Hypothalamus (tissue), 51 donors: ENCODE measurements at regions not wholly inside any gene's neighbourhood (a gene's known extent, or its start where the extent isn't known, plus 50 kb on each side); places are given as distances from the start of the nearest gene placed in this dataset.
"Not testable (repeated sequence)": the region's sequence is repeated elsewhere in the genome, so short reads cannot be mapped to it uniquely, and the experiment has no call there.

ENCODE experiments used
- DNase-seq, 51 donors: peaks; one replicate each; lab custom pipeline; 2025; lab: John Stamatoyannopoulos, UW

DNA sequence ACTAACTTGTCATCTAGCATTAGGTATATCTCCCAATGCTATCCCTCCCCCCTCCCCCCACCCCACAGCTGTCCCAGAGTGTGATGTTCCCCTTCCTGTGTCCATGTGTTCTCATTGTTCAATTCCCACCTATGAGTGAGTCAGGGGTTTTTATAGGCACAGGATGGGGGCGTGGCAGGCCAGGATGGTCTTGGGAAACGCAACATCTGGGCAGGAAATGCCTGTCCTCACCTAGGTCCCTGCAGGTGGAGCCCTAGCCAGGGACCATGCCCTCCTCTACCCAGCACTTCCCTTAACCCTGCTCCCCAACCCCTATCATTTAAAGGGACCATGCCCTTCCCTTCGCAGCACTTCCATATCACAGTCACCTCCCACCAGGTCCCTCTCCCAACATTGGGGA is 1430.6 kb downstream of the CDH8 start:
- DNase-seq: not testable (repeated sequence)

DNA sequence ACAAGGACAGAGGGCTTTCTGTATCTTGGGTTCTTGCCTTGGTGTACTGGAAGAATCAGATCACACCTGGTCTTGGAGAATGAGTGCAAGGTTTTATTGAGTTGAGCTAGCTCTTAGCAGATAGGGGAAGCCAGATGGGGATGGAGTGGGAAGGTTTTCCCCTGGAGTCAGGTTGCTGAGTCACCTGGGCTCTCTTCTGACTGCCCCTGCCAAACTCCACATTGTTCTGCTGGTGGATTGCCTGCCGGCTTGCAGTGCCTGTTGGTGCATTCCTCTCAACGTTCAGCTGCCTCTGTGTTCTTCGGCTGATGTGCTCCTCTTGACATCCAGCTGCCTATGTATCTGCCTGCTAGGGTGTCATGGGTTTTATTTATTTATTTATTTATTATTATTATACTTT is 1431.1 kb downstream of the CDH8 start:
- no peak for DNase-seq

DNA sequence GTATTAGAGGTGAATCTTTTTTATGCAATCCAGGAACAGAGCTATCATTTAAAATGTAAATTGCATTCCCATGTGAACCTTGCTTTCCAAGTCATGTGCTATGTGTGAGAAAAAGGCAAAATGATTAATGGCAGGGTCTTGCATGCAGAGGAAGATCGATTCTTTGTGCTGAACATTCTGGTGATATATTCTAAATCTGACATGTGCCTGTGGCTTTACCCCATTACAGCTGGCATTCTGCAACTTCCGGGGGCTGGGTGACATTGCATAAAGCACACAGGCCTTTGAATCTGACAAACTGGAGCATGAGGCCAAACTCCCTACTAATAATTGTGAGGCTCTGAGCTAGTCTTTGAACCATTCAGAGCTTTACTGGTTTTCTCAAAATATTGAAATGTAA is 1449.7 kb downstream of the CDH8 start:
- no peak for DNase-seq

DNA sequence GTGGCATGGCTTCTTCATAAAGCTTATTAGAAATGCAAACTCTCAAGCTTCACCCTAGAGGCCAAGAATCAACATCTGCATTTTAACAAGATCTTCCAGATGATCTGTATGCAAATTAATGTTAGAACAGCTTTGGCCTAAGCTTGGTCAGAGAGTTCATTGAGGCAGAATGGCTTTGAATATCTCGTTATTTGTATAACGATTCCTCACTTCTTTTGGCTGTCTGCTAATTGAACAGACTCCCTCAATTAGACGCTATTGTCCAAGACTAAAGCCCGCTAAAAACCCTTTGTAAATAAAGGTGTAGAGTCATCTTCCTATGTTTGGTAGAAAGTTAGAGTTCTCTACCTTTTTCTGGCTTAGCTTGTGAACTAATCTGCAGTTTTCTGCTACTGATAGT is 1453.7 kb downstream of the CDH8 start:
- no peak for DNase-seq

DNA sequence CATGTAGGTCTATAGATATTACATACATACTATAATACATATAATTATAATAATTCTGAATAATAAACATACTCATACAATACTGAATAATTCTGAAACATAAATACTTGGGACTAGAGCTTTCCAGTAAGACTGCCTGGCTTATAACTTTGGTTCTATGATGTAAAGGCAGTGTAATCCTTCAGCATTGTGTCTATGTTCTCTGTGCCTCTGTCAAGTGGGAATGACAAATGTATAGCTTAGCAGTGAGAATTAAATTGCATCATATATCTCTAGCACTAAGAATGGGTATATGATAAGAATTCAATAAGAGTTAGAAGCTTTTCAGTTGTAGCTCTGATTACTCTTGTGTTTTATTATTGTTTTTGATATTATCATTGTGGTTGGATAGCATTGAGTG is 1469.3 kb downstream of the CDH8 start:
- no peak for DNase-seq

DNA sequence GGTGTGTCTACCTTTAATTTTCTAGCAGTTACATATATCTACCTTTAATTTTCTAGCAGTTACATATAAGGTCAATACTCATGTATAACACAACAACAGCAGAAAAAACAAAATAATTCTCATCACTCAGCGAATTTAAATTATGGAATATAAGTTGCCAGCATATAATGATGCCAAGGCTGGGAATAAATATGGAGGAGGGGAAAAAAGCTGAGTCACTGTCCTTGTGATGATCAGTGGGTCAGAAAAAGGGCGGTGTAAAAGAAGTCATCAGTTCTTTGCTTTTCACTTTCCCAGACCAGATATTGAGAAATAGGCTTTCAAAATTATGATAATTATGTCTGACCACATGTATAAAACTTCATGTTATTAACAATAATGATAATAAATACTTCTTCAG is 1471.7 kb downstream of the CDH8 start:
- DNase-seq: no peak

DNA sequence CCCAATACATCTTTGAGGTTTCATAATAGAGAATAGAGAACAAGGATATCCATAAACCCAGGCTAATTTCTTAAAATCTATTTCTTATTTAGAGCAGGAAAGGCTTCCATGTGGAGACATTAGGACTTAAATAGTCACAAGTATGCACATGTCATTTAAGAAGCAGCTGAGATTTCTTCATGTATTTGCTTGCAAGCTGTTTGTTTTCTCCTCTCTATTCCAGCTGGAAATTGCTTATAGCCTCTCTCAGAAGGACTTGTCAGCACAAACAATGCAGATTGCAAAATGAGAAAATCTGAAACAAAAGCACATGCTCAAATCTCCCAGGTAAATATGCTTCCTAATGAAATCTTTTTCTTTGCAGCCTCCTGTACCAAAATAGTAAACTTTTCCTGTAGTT is 1473.1 kb downstream of the CDH8 start:
- DNase-seq: no peak

DNA sequence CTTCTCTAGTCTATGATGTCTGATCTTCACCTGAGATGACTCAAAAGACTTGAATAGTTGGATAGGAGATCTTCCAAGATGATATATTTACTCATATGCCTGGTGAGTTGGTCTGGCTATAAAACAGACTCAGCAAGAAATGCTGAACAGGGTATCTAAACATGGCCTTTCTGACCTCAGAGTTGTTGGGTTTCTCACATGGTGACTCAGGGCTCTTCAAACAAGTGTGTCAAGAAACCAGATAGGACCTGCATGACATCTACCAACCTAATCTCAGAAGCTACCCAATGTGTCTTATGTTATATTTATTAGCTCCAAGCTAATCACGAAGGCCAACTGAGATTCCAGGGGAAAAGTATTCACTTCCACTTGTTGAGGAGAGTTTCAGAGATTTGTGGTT is 1477.3 kb downstream of the CDH8 start:
- DNase-seq: no peak

DNA sequence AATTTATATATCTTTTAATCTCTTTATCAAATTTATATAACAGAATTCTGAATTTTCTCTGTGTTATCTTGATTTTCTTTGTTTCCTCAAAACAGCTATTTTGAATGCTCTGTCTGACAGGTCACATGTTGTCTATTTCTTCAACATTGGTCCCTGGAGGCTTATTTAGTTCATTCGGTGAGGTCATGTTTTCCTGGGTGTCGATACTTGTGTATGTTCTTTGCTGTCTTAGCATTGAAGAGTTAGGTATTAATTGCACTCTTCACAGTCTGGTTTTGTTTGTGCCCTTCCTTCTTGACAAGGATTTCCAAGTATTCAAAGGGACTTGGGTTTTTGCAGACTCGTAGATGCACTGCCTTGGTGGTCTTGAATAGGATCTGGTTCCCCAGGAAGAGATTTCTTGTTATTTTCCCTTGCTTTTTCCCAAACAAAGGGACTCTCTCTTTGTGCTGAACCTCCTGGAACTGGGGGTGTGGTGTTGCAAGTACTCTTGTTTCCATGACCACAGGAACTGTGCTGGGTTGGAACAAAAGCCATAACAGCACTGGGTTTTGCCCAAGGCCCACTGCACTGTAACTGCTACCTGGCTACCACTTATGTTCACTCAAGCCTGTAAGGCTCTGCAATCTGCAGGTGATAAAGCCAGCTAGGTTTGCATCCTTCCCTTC is 1483.0 kb downstream of the CDH8 start:
- DNase-seq: no peak

DNA sequence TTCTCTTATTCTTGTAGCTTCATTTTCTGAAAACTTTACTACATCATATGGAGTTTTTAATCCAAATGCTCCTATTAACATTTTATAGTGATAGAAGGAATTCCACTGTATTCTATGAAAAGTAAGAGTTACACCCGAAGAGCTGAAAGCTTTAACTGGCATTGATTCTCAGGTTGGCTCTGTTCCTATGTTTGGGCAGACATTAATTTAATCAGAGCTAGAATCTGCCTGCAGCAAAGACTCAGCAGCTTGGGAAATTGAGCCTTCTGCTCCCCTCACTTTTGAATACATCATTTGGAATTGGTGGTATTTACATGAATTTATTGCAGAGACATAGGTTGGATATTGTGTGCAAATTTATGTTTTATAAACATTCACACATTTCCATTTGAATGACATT is 1494.7 kb downstream of the CDH8 start:
- DNase-seq: no peak

DNA sequence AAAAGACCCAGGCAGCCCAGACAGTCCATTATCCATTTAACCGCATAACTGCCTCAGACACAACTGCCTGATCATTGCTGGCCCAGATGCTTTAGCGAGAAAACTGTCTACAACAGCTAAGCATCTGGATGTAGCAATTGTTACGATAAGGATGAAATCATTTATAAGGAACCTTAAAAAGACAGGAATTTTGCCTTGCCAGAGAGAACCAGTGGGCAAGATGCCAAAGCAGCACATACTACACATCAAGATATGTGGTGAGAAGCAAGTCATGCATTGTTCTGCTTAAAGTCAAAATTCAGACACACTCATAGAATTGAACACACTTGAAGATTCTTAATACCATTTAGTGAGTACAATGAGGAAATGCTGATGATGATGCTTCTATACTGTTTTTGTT is 1525.3 kb downstream of the CDH8 start:
- no peak for DNase-seq

DNA sequence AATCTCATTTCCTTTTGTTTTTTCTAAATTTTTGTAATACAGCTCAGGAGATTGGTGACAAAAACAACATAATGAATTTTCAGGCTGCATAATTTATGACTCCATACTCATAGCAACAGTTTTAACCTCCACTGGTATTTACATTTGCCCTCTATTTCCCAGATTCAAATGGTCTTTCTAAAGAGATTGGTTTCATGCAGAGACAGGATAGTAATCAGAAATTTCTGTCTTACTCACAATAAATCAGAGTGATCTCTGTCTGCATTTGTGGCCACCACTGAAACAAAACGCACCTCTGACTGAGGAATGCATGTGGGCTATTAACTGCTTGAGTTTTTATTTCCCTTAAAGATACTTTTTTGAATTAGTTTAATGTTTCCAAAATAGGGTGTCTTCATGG is 1526.0 kb downstream of the CDH8 start:
- DNase-seq: no peak

DNA sequence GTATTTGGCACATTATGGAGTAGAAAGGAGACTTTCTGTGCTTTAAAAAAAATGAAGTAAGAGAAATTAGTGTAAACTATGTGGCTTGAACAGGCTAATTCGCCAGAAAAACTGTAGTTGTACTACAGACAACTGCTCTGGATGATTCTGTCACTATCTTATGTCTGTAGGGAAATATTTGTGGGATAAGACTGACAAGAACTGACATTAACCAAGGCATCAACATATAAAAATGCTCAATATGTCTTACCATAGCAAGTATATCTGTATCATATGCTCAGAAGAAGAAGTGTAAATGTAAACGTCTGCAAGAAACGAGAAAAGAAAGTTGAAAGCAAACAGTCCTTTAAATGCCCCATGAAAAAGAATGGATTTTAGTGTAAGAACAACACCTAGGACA is 1545.0 kb downstream of the CDH8 start:
- DNase-seq: no peak

DNA sequence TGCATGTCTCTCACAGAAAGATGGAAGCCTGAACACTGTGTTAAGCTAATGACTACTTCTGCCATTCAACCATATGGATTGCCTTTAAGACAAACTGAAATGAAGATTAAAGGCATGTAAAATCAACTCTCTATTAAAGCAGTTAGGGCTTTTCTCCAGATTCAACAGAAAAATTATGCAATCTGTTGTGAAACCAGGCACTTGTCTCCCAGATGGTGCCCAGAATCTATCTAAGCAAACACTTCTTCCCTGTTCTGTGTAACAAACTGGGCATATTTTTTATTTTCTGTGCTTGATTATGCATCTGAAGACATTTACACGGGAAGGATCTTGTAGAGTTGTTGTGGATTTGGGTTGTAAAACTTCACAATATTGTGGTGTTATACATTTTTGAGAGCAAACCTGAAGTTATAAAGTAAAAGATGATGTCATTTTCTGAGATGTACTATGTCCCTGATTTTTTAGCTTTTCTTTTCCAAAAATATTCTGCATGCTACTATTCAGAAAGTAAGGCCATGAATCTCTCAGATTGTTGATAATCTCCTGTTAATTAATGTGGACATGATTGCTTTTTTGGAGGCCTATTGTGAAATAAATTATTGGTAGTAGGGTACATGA is 1550.3 kb downstream of the CDH8 start:
- no peak for DNase-seq

DNA sequence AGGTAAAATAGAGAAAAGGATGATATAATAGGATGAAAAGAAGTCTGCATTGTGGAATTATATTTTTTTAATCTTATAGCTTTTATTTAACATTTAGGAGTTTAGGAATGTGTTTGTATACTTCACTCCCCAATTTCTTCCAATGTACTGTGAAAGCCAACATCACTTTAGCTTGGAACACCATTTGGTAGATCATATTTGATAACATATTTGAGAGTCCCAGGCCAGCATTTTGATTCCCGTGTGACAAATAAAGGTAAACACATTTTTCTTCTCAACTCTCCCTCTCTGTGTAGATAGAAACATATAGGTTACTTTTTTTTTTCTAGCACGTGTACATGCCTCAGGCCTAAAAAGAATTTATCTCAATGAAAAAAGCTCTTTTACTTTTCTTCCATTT is 1551.3 kb downstream of the CDH8 start:
- DNase-seq: no peak

DNA sequence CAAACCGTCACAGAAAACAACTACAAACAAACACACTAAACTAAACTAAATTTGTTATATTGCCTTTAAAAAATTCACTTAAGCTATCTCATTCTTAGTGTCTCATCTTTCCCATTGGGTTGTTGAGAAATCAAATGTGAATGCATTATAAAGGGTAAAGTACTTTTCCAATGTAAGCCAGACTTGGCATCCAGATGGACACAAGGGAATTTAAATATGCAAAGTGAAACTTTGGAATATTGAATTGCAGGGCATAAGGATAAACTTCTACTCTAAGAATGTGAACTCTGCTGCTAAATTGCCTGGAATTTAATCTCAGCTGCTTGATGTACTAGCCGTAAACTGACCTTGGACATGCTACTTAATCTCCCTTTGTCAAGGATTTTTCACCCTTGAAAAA is 1554.6 kb downstream of the CDH8 start:
- no peak for DNase-seq

DNA sequence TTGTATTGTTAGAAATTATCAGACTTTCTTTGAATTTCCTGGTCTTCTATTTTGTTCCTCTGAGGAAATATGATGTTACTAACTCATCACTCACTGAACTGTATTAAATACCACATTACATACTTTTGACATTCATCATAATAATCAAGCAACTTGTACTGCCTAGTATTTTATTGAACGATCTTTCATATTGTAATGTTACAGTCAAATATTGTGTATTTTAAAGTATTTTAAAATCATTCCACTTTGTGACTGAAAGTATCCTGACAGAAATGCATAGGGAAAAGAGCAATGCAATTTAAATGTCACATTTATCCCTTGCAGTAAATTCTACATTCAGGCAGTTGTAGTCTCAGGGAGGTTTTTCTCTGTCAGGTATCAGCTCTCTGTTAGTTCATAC is 1557.4 kb downstream of the CDH8 start:
- DNase-seq: no peak

DNA sequence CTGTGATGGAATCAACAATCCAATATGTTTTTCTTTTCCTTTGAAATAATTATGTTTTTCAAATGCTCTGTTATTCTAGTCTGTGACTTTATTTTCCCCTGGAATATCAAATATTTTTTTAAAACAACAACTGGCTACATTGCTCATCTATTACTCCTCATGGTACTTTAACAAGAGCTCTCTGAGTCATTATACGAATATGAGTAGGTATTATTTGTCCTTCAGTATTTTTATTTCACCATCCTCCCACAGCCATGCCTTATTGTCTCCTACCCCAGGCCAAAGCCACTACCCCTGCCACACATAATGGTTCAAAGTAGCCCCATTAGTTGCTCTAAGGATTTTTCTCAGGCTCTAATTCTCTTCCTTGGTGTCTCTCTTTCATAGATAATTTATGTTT is 1572.3 kb downstream of the CDH8 start:
- DNase-seq: no peak

DNA sequence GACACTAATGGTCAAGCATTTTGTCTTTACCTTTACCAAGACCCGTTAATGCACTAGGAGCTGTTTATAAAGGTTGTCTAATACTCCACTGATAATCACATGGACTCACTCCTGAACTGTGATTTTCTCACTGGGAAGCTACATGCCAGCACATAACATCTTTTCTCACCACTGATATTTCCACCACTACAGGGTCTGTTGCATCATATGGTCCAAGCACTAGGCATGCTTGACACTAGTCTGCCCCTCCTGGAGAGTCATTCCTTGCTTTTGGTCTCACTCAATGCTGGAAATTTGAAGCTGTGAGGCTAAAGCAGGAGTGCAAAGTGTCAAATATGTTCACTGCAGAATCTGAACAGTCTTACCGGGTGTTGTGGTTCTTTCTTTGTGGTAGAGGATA is 1576.8 kb downstream of the CDH8 start:
- DNase-seq: no peak

DNA sequence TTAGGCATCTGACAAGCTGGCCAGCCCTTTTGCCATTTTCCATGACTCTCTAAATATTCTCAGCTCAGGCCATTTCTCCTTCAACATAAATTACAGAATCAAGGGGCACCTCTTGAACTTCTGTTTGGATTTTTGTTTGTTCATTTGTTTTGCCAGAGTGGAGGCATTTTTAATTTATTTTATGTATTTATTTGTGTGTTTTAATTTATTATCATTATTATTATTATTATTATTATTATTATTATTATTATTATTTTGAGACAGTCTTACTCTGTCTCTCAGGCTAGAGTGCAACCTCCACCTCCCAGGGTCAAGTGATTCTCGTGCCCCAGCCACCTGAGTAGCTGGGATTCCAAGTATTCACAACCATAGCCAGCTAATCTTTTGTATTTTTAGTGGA is 1578.0 kb downstream of the CDH8 start:
- no peak for DNase-seq

DNA sequence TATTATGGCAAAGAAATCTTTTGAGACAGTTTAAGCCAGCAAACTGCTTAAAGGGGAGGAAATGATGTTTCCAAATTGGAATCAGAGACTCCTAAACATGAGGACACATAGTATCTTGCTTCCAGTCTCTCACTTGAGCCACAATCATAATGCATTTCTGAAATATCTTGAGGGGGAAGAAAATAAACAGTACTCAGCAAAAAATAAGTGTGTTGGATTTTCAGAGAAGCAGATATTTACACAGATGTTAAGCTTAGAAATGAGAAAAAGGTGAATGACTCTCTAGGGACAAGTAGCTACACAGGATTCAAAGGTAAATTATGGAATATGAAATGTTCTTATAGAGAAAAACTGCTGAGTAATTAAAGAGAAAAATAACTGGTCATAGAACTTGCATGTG is 1583.6 kb downstream of the CDH8 start:
- DNase-seq: no peak

DNA sequence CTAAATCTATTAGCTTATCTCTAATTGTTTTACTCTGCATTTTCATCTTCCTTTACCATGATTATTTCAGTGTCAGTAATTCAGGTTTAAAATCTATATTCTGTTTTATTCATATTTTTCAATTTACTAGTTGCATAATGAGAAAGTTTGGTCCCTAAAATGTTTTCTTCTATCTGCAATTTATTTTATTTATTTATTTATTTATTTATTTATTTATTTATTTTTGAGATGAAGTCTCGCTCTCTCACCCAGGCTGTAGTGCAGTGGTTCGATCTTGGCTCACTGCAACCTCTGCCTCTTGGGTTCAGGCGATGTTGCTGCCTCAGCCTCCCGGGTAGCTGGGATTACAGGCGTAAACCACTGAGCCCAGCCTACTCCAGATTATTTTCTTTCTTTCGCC is 1597.3 kb downstream of the CDH8 start:
- no peak for DNase-seq

DNA sequence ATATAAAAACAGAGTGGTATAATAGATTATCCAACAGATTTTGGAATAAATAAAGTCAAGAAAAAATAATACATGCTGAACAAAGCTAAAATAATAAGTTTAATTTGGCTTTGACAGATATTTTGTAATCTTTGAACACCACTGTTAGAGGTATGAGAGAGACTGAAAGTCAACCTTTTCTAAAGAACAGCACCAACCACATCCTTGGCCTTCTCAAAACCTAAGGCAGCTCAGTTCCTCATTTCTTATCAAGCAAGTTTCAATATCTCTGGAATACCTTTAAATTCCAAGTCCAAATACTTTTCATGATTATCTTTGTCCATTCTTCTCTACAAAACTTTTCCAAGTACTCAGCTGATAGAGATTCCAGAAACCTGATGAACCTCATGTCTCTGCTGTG is 1603.8 kb downstream of the CDH8 start:
- DNase-seq: no peak
